Stimulated activated CD4-positive, alpha-beta T cell treated with anti-CD3 and anti-CD28 coated beads, Interleukin-2, amount 100 ng/mL, for 24 hours (primary cell): ENCODE measurements at regions not wholly inside any gene's neighbourhood (a gene's known extent, or its start where the extent isn't known, plus 50 kb on each side); places are given as distances from the start of the nearest gene placed in this dataset.
"Not testable (repeated sequence)": the region's sequence is repeated elsewhere in the genome, so short reads cannot be mapped to it uniquely, and the experiment has no call there.

Source experiments
- DNase-seq, 2 donors: peaks; one replicate each; pipeline ENCODE4 v3.0.0-alpha.2; 2020

DNA sequence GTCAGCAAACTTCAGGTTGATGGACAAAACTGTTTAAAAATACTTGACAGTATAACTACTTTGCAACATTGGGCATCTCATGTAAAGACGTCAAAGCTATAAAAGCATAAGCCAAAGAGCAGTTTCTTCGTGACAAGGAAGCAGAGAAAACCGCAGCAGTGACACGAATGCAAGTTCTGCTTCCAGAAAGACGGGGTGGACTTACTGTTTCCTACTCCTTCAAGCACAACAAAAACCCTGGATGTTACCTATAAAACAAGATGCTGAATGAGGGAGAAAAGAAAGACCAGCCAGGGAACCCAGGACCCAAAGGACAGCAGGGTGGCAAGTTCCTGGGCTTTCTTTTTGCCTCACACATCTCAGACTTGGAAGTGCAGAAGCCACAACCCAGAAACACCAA is 98.0 kb downstream of the DLL1 start:
- no peak for DNase-seq

GRCh38 chr6:170192101-170192500 is 98.8 kb downstream of the DLL1 start:
- not testable (repeated sequence) for DNase-seq

- DNase-seq = no peak
Observed at GRCh38 chr6:170190046-170190445, 100.8 kb downstream of the DLL1 start.

DNA sequence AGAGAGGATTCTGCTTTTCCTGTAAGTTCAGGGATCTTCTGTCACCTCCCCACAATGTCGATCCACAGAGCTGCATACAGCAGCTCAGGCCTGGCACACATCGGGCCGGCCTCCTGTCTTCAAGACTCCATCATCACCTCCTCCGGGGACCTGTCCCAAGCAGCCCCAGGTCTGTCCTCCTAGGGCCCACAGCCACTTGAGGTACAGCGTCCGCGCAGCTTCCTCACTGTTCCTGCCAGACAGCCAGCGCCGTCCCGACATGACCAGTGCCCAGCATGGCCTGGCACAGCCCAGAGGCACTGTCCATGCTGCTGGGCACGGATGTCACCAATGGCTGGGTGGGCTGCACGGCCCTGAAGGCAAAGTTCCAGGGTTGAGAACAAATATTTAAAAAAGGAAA is 101.6 kb downstream of the DLL1 start:
- DNase-seq = no peak

DNA sequence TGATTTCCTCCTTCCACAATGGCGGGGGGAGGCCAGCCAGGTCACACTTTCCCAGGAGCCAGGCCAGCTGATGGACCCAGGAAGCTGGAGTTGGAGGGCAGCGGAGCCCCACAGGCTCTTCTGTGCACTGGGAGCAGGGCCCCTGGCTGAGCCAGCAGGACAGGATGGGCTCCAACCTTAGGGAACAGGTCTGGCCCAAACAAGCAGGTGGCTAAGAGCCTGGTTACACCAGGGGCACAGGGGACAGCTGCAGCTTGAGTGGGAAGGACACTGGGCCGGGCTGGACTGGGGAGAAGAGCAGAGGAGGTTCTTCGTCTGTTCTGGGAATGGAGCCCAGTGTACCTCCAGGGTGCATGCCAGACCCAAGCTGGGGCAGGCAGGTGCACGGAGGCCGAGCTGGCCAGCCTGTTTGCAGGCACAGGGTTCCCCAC is 102.3 kb downstream of the DLL1 start:
- no peak for DNase-seq

- DNase-seq = no peak
Observed at GRCh38 chr6:170187669-170188566, 103.0 kb downstream of the DLL1 start.

DNA sequence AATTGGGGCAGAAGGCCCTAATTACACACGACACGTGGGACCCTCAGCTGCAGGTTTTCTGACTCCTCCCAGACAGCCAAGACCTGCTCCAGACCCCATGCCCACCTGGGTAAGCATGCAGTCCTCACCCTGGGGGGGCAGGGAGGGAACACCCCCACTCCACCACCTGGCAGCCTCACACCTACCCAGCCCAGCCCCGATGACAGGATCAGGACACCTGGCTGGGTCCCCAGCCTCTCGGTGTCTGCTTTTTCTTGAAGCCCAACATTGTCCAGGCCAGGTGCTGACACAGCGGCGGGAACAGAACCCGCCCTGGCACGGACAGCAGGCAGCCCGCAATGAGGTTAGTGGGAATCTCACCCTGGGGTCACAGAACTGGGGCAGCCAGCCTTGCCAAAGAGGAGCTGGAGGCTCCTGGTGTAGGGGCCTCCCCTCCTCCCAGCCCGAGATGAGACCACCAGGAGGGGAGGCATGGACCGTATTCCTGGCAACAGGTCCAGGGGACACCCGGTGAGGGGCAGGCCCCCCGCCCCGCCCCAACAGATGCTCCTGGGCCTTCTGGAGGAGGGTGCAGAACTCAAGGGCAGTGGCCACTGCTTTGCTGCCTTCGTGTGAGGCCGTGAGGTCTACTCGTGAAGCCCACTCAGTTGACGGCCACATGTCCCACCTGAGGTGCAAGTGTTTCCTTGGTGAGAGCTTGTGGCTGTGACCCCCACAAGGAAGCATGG is 103.8 kb downstream of the DLL1 start:
- DNase-seq = no peak

GRCh38 chr6:170186006-170186935 is 104.6 kb downstream of the DLL1 start:
- DNase-seq = no peak

- no peak for DNase-seq
Observed at GRCh38 chr6:170185175-170185978, 105.5 kb downstream of the DLL1 start.

GRCh38 chr6:170184316-170184715 is 106.6 kb downstream of the DLL1 start:
- no peak for DNase-seq

DNA sequence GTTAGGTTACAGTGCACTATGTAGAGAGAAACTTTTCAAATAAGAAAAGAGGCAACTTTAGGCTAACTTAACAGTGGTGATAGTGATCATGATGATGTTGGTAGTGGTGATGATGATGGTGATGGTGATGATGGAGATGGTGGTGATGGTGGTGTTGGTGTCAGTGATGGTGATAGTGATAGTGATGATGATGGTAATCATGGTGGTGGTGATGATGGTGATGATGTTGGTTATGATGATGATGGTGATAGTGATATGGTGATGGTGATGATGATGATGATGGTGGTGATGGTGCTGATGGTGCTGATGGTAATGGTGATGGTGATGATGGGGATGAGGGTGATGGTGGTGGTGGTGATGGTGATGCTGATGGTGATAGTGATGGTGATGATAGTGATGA is 107.4 kb downstream of the DLL1 start:
- DNase-seq = no peak

GRCh38 chr6:170182781-170183120 is 108.1 kb downstream of the DLL1 start:
- no peak for DNase-seq

DNA sequence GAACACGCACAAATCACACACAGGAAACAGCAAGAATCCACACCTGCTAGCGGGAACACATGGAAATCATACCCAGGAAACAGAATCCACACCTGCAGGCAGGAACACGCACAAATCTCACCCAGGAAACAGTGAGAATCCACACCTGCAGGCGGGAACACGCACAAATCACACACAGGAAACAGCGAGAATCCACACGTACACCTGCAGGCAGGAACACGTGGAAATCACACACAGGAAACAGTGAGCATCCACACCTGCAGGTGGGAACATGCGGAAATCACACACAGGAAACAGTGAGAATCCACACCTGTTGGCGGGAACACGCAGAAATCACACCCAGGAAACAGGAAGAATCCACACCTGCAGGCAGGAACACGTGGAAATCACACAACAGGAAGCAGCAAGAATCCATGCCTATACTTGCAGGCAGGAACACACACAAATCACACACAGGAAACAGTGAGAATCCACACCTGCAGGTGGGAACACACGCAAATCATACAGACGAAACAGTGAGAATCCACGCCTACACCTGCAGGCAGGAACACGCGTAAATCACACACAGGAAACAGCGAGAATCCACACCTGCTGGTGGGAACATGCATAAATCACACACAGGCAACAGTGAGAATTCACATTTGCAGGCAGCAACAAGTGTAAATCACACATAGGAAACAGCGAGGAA is 108.6 kb downstream of the DLL1 start:
- no peak for DNase-seq

DNA sequence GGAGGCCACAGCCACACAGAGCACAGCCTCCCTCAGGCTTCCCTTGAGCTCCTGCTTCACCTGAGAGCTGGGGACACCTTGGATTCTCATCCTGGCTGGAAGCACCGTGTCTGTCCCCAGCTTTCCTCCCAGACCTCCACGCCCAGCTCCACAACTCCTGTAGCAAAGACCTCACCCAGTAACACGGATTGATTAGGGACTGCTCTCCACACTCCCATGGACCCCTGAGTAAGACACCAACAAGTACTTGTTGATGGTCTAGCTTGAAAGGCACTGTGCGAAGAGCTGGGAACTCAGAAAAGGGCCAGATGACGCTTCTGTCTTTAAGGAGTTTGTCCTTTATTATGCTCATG is 109.6 kb downstream of the DLL1 start:
- DNase-seq = no peak

GRCh38 chr6:170180671-170181337 is 110.1 kb downstream of the DLL1 start:
- DNase-seq = no peak

GRCh38 chr6:170179616-170180324 is 111.1 kb downstream of the DLL1 start:
- no peak for DNase-seq

GRCh38 chr6:170178561-170179477 is 112.1 kb downstream of the DLL1 start:
- DNase-seq = no peak

DNA sequence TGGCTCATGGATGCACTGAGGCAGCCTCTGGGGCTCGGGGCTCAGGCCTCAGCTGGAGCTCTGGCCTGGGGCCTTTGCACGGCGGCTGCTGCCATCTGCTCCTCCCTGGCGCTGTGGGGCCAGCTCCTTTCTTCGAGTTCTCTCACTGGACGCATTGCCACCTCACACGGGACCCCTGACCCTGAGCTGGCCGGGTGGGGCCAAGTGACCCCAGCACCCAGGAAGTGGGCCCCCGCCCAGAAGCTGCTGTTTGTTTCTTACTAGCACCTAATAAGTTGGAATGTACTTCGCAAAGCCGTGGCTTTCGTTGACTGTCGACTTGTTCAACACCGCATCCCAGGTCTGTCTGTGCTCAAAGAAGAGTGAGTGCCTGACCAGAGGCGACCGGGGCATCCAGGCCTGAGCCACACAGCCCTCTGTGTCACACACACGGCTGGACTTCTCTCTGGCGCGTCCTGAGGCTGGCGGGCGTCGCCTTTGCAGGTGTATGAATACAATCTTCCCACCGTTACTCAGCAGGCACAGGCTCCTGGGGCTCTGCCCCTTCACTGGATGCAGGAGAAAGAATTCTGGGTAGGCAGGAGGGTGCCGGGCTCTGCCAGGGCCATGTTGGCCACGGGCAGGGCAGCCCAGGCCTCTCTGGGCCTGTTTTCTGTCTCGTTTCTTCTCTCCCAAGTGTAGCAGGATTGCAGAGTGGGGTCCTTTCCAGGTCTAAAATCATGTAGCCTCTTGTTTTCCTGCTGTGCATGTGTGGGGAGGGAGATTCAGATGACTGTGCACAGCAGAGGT is 112.9 kb downstream of the DLL1 start:
- no peak for DNase-seq
